HEK293T (cell line): ENCODE measurements at regions not wholly inside any gene's neighbourhood (a gene's known extent, or its start where the extent isn't known, plus 50 kb on each side); places are given as distances from the start of the nearest gene placed in this dataset.

Experiments used
- BHLHE40 ChIP-seq: fragments of 450-650 bp; IDR thresholded peaks from 2 replicates; pipeline ENCODE4 v1.6.1; 2016; ENCODE audit warnings: mild to moderate bottlenecking, moderate library complexity, borderline replicate concordance
- ELF4 ChIP-seq: fragments of 450-650 bp; IDR thresholded peaks from 2 replicates; pipeline ENCODE4 v1.6.1; 2017; ENCODE audit warnings: antibody characterized with exemption
- SP1 ChIP-seq: fragments of 450-650 bp; IDR thresholded peaks from 2 replicates; pipeline ENCODE4 v1.6.1; 2017

DNA sequence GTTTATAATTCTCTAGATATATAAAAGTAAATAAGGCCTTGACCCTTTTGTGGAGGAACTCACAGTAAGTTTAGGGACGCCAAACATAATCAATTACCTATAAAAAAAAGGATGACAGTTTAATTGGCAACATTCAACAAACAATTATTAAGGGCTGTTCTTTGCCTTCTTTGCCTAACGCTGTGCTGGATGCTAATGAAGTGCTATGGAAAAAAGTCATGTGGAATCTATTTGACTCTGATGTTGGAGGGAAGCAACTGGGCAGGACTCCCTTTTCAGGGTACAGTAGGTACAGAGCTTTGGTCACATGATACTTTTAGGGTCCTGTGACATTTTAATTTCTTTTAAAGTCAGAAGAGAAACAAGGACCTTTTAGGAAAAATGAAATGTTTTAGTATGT, 91.1 kb downstream of the PCDH7 start:
- TF ChIP-seq SP1 (no peak), BHLHE40 (no peak), ELF4 (no peak)
